ENCODE measurements at regions not wholly inside any gene's neighbourhood (a gene's known extent, or its start where the extent isn't known, plus 50 kb on each side); places are given as distances from the start of the nearest gene placed in this dataset.
A peak's percentile ranks its signal among the peaks of the same experiment; 100 is the strongest.

- DNase-seq = no peak
These were observed 219.0 kb downstream of the CCNG2 start for GRCh38 chr4:77375866-77376607.

- DNase-seq = no peak
These were observed 219.9 kb downstream of the CCNG2 start for GRCh38 chr4:77376788-77377460.

GRCh38 chr4:77384094-77384493 lies 221.5 kb upstream of the CXCL13 start:
- no peak for DNase-seq

GRCh38 chr4:77385124-77385969 lies 220.3 kb upstream of the CXCL13 start:
- peak; percentile 32 for DNase-seq

GRCh38 chr4:77393996-77394395 lies 211.6 kb upstream of the CXCL13 start:
- no peak for DNase-seq

GRCh38 chr4:77395481-77395880 lies 210.1 kb upstream of the CXCL13 start:
- no peak for DNase-seq

GRCh38 chr4:77398256-77398655 lies 207.4 kb upstream of the CXCL13 start:
- no peak for DNase-seq

- no peak for DNase-seq
These were observed 205.8 kb upstream of the CXCL13 start for GRCh38 chr4:77399831-77400230.

- DNase-seq = no peak
These were observed 191.9 kb upstream of the CXCL13 start for GRCh38 chr4:77413766-77414165.

GRCh38 chr4:77415689-77416088 lies 189.9 kb upstream of the CXCL13 start:
- no peak for DNase-seq

GRCh38 chr4:77418333-77418732 lies 187.3 kb upstream of the CXCL13 start:
- no peak for DNase-seq

GRCh38 chr4:77430847-77431246 lies 174.8 kb upstream of the CXCL13 start:
- DNase-seq = no peak

GRCh38 chr4:77431546-77431945 lies 174.1 kb upstream of the CXCL13 start:
- no peak for DNase-seq

- no peak for DNase-seq
These were observed 172.8 kb upstream of the CXCL13 start for GRCh38 chr4:77432717-77433417.

- peak; percentile 59 for DNase-seq
These were observed 172.2 kb upstream of the CXCL13 start for GRCh38 chr4:77433418-77433733.

- DNase-seq = no peak
These were observed 171.1 kb upstream of the CXCL13 start for GRCh38 chr4:77434299-77435092.

GRCh38 chr4:77437079-77437478 lies 168.5 kb upstream of the CXCL13 start:
- no peak for DNase-seq

GRCh38 chr4:77438549-77438948 lies 167.1 kb upstream of the CXCL13 start:
- no peak for DNase-seq

GRCh38 chr4:77443941-77444340 lies 161.7 kb upstream of the CXCL13 start:
- DNase-seq = no peak

GRCh38 chr4:77445823-77446222 lies 159.8 kb upstream of the CXCL13 start:
- DNase-seq = no peak

- no peak for DNase-seq
These were observed 159.0 kb upstream of the CXCL13 start for GRCh38 chr4:77446601-77447000.

GRCh38 chr4:77449171-77449570 lies 156.4 kb upstream of the CXCL13 start:
- DNase-seq = no peak
